Suprapubic skin (tissue), 4 donors: ENCODE measurements at regions not wholly inside any gene's neighbourhood (a gene's known extent, or its start where the extent isn't known, plus 50 kb on each side); places are given as distances from the start of the nearest gene placed in this dataset.
A peak's percentile ranks its signal among the peaks of the same experiment; 100 is the strongest.

Experiments used
- DNase-seq, 2 donors: peaks; one replicate each; pipeline ENCODE4 v3.0.0-alpha.2; 2019; ENCODE audit warnings: low spot score in 2 of 2
- H3K27ac ChIP-seq: fragments of 200-600 bp; sonication (generic); one replicate; pipeline ENCODE4 v1.5.1; 2019
- H3K27me3 ChIP-seq: fragments of 200-600 bp; sonication (generic); one replicate; pipeline ENCODE4 v1.5.1; 2019
- H3K36me3 ChIP-seq: fragments of 200-600 bp; sonication (generic); one replicate; pipeline ENCODE4 v1.5.1; 2019
- H3K4me1 ChIP-seq: fragments of 200-600 bp; sonication (generic); one replicate; pipeline ENCODE4 v1.5.1; 2019
- H3K4me3 ChIP-seq: fragments of 200-600 bp; sonication (generic); one replicate; pipeline ENCODE4 v1.5.1; 2019; ENCODE audit warnings: mild to moderate bottlenecking
- H3K9me3 ChIP-seq: fragments of 200-600 bp; sonication (generic); one replicate; pipeline ENCODE4 v1.5.1; 2019
- CTCF ChIP-seq, 2 donors: fragments of 200-600 bp in 1 of 2; fragments of 450-650 bp in 1 of 2; sonication (generic) in 1 of 2; IDR thresholded peaks; one replicate each; pipeline ENCODE4 v1.5.1; 2016 to 2019; ENCODE audit warnings: antibody characterized with exemption in 2 of 2, mild to moderate bottlenecking in 1 of 2, moderate library complexity in 1 of 2
- EP300 ChIP-seq: sonication (generic); formaldehyde crosslinking; IDR thresholded peaks from one replicate; pipeline ENCODE4 v1.6.1; 2017; ENCODE audit warnings: antibody characterized with exemption
- POLR2A ChIP-seq, 2 donors: fragments of 450-650 bp; IDR thresholded peaks; one replicate each; pipeline ENCODE4 v1.6.1; 2017; ENCODE audit warnings: antibody characterized with exemption in 2 of 2, mild to moderate bottlenecking in 2 of 2, moderate library complexity in 2 of 2
- POLR2AphosphoS5 ChIP-seq, 3 donors: sonication (generic); formaldehyde crosslinking; IDR thresholded peaks; one replicate each; pipeline ENCODE4 v1.6.1; 2017; ENCODE audit warnings: antibody characterized with exemption in 3 of 3
- WGBS: methylation state at CpG from one replicate; pipeline ENCODE4 v1.1.5; 2018; 5-methylcytosine and 5-hydroxymethylcytosine counted together

- H3K36me3 ChIP-seq = no peaks in the 10 kb centered on the region
- TF ChIP-seq CTCF (IDR thresholded peaks at IDR 0.05) (peak in 1 of 2 donors; percentile 36), POLR2A (IDR thresholded peaks at IDR 0.05) (no peak)
- no peak overlapping the region for H3K27ac ChIP-seq
- 24% methylated on average over 5 of the region's 5 CpGs for WGBS
- no peaks in the 10 kb centered on the region for H3K4me1 ChIP-seq
- DNase-seq = no peak
- no peaks in the 10 kb centered on the region for H3K27me3 ChIP-seq
- H3K4me3 ChIP-seq = no peak overlapping the region
- no peaks in the 10 kb centered on the region for H3K9me3 ChIP-seq
Observed at GRCh38 chr1:177780096-177780700, 189.7 kb downstream of the SEC16B start.

- no peak for DNase-seq
- TF ChIP-seq CTCF (IDR thresholded peaks at IDR 0.05) (no peak), POLR2A (IDR thresholded peaks at IDR 0.05) (no peak), POLR2AphosphoS5 (IDR thresholded peaks at IDR 0.05) (no peak), EP300 (no peak)
- no peak overlapping the region for H3K4me3 ChIP-seq
- H3K27me3 ChIP-seq = no peaks in the 10 kb centered on the region
- no peaks in the 10 kb centered on the region for H3K4me1 ChIP-seq
- no peaks in the 10 kb centered on the region for H3K9me3 ChIP-seq
- no peak overlapping the region for H3K27ac ChIP-seq
- no peaks in the 10 kb centered on the region for H3K36me3 ChIP-seq
- 63% methylated on average over 10 of the region's 10 CpGs for WGBS
Observed at GRCh38 chr1:177779166-177779965, 190.5 kb downstream of the SEC16B start.

- TF ChIP-seq POLR2A (IDR thresholded peaks at IDR 0.05) (no peak), POLR2AphosphoS5 (IDR thresholded peaks at IDR 0.05) (no peak), CTCF (IDR thresholded peaks at IDR 0.05) (no peak), EP300 (no peak)
- no peak overlapping the region for H3K4me3 ChIP-seq
- no peak for DNase-seq
- no peaks in the 10 kb centered on the region for H3K36me3 ChIP-seq
- WGBS = 59% methylated on average over 4 of the region's 4 CpGs
- no peaks in the 10 kb centered on the region for H3K4me1 ChIP-seq
- H3K27ac ChIP-seq = no peak overlapping the region
- no peaks in the 10 kb centered on the region for H3K9me3 ChIP-seq
- H3K27me3 ChIP-seq = no peaks in the 10 kb centered on the region
Observed at GRCh38 chr1:177775924-177776323, 193.9 kb downstream of the SEC16B start.

GRCh38 chr1:177772386-177772960, 197.4 kb downstream of the SEC16B start:
- DNase-seq = no peak
- no peak for TF ChIP-seq CTCF (IDR thresholded peaks at IDR 0.05)
- no peak for TF ChIP-seq POLR2AphosphoS5 (IDR thresholded peaks at IDR 0.05)
- no peak for TF ChIP-seq EP300
- no peak for TF ChIP-seq POLR2A (IDR thresholded peaks at IDR 0.05)
- no peak overlapping the region for H3K4me3 ChIP-seq
- 81% methylated on average over 3 of the region's 3 CpGs for WGBS
- no peaks in the 10 kb centered on the region for H3K9me3 ChIP-seq
- no peaks in the 10 kb centered on the region for H3K4me1 ChIP-seq
- H3K27ac ChIP-seq = no peak overlapping the region
- H3K36me3 ChIP-seq = no peaks in the 10 kb centered on the region
- H3K27me3 ChIP-seq = no peaks in the 10 kb centered on the region

GRCh38 chr1:177771688-177772087, 198.2 kb downstream of the SEC16B start:
- H3K36me3 ChIP-seq = no peaks in the 10 kb centered on the region
- no peak overlapping the region for H3K4me3 ChIP-seq
- no peaks in the 10 kb centered on the region for H3K9me3 ChIP-seq
- DNase-seq = no peak
- H3K4me1 ChIP-seq = no peaks in the 10 kb centered on the region
- no peak overlapping the region for H3K27ac ChIP-seq
- no peaks in the 10 kb centered on the region for H3K27me3 ChIP-seq
- no peak for TF ChIP-seq POLR2A (IDR thresholded peaks at IDR 0.05)
- no peak for TF ChIP-seq CTCF (IDR thresholded peaks at IDR 0.05)
- no peak for TF ChIP-seq POLR2AphosphoS5 (IDR thresholded peaks at IDR 0.05)
- TF ChIP-seq EP300 = no peak
- 88% methylated on average over 2 of the region's 2 CpGs for WGBS
